ENCODE measurements at regions not wholly inside any gene's neighbourhood (a gene's known extent, or its start where the extent isn't known, plus 50 kb on each side); places are given as distances from the start of the nearest gene placed in this dataset.

- no peak overlapping the region for H3K9ac ChIP-seq (ENCODE audit: low read length)
- H3K4me3 ChIP-seq (ENCODE audit: insufficient read depth, low read length, poor library complexity, severe bottlenecking), result no peak overlapping the region
Measured at GRCh38 chrX:66914080-66914479, 275.2 kb upstream of the EDA2R start.

DNA sequence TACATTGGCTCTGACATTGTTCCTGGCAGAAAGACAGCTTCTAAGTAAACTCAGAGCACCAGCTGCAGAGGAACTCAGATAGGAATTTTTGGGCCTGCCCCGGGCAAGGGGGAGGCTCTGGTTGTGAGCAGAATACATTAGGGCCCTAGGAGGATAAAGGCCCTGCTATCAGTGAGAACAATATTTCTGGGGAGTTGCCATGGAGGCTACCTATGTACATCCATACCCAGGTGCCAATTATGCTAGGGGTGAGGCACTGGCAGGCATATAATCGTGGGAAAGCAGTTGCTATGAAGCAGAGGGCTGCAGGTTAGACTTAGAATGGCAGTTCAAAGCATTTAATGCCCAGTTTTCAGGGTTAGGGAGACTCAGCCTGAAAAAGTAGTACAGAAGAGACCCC, 273.5 kb upstream of the EDA2R start:
- no peaks in the 10 kb centered on the region for H4K20me1 ChIP-seq (ENCODE audit: low read depth, low read length)
- no peaks in the 10 kb centered on the region for H3K36me3 ChIP-seq (ENCODE audit: low read length)
- H3K9me2 ChIP-seq (replicated peaks; ENCODE audit: insufficient read depth, low read length), result no peaks in the 10 kb centered on the region
- no peaks in the 10 kb centered on the region for H3K9me3 ChIP-seq (ENCODE audit: insufficient read depth, low read length)
- H2AFZ ChIP-seq (ENCODE audit: low read depth, low read length, severe bottlenecking), result no peak overlapping the region
- H3K9ac ChIP-seq (ENCODE audit: low read length), result no peak overlapping the region
- H3F3A ChIP-seq (ENCODE audit: insufficient read depth), result no peaks in the 10 kb centered on the region
- no peak overlapping the region for H3K27ac ChIP-seq (ENCODE audit: low read depth, low read length)
- H3K4me2 ChIP-seq (ENCODE audit: low read depth, low read length, poor library complexity, severe bottlenecking), result no peak overlapping the region
- H3K79me2 ChIP-seq (ENCODE audit: insufficient read depth, low read length), result no peaks in the 10 kb centered on the region
- no peak for TF ChIP-seq EZH2phosphoT487 (conservative IDR thresholded peaks at IDR 0.05; ENCODE audit: low read length)
- TF ChIP-seq, protein P1, sequence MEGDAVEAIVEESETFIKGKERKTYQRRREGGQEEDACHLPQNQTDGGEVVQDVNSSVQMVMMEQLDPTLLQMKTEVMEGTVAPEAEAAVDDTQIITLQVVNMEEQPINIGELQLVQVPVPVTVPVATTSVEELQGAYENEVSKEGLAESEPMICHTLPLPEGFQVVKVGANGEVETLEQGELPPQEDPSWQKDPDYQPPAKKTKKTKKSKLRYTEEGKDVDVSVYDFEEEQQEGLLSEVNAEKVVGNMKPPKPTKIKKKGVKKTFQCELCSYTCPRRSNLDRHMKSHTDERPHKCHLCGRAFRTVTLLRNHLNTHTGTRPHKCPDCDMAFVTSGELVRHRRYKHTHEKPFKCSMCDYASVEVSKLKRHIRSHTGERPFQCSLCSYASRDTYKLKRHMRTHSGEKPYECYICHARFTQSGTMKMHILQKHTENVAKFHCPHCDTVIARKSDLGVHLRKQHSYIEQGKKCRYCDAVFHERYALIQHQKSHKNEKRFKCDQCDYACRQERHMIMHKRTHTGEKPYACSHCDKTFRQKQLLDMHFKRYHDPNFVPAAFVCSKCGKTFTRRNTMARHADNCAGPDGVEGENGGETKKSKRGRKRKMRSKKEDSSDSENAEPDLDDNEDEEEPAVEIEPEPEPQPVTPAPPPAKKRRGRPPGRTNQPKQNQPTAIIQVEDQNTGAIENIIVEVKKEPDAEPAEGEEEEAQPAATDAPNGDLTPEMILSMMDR (IDR thresholded peaks at IDR 0.05; ENCODE audit: insufficient read depth, low read length, poor library complexity, severe bottlenecking), result no peak
- H3K27me3 ChIP-seq (ENCODE audit: low read length), result no peaks in the 10 kb centered on the region
- H3K4me3 ChIP-seq (ENCODE audit: insufficient read depth, low read length, poor library complexity, severe bottlenecking), result no peak overlapping the region

More at GRCh38 chrX:66914080-66914479, 275.2 kb upstream of the EDA2R start:
- Histone ChIP-seq H3K9me2 (replicated peaks; ENCODE audit: insufficient read depth, low read length) (no peaks in the 10 kb centered on the region), H2AFZ (ENCODE audit: low read depth, low read length, severe bottlenecking) (no peak overlapping the region), H3F3A (ENCODE audit: insufficient read depth) (no peaks in the 10 kb centered on the region), H3K27me3 (ENCODE audit: low read length) (no peaks in the 10 kb centered on the region), H3K4me2 (ENCODE audit: low read depth, low read length, poor library complexity, severe bottlenecking) (no peak overlapping the region), H3K9me3 (ENCODE audit: insufficient read depth, low read length) (no peaks in the 10 kb centered on the region), H3K27ac (ENCODE audit: low read depth, low read length) (no peak overlapping the region), H4K20me1 (ENCODE audit: low read depth, low read length) (no peaks in the 10 kb centered on the region), H3K79me2 (ENCODE audit: insufficient read depth, low read length) (no peaks in the 10 kb centered on the region), H3K36me3 (ENCODE audit: low read length) (no peaks in the 10 kb centered on the region)
- TF ChIP-seq, protein P1 (IDR thresholded peaks at IDR 0.05; ENCODE audit: insufficient read depth, low read length, poor library complexity, severe bottlenecking), result no peak
- no peak for TF ChIP-seq EZH2phosphoT487 (conservative IDR thresholded peaks at IDR 0.05; ENCODE audit: low read length)

GRCh38 chrX:66902081-66902480, 263.2 kb upstream of the EDA2R start:
- TF ChIP-seq EZH2phosphoT487 (conservative IDR thresholded peaks at IDR 0.05; ENCODE audit: low read length), result no peak
- TF ChIP-seq, protein P1 (IDR thresholded peaks at IDR 0.05; ENCODE audit: insufficient read depth, low read length, poor library complexity, severe bottlenecking), result no peak
- Histone ChIP-seq H3K27ac (ENCODE audit: low read depth, low read length) (no peak overlapping the region), H3K9me2 (replicated peaks; ENCODE audit: insufficient read depth, low read length) (no peaks in the 10 kb centered on the region), H3F3A (ENCODE audit: insufficient read depth) (no peaks in the 10 kb centered on the region), H4K20me1 (ENCODE audit: low read depth, low read length) (no peaks in the 10 kb centered on the region), H3K36me3 (ENCODE audit: low read length) (no peaks in the 10 kb centered on the region), H3K9ac (ENCODE audit: low read length) (no peak overlapping the region), H3K4me3 (ENCODE audit: insufficient read depth, low read length, poor library complexity, severe bottlenecking) (no peak overlapping the region), H3K4me2 (ENCODE audit: low read depth, low read length, poor library complexity, severe bottlenecking) (no peak overlapping the region), H3K79me2 (ENCODE audit: insufficient read depth, low read length) (no peaks in the 10 kb centered on the region), H2AFZ (ENCODE audit: low read depth, low read length, severe bottlenecking) (no peak overlapping the region), H3K27me3 (ENCODE audit: low read length) (no peaks in the 10 kb centered on the region), H3K9me3 (ENCODE audit: insufficient read depth, low read length) (no peaks in the 10 kb centered on the region)
